ENCODE measurements at regions not wholly inside any gene's neighbourhood (a gene's known extent, or its start where the extent isn't known, plus 50 kb on each side); places are given as distances from the start of the nearest gene placed in this dataset.

DNA sequence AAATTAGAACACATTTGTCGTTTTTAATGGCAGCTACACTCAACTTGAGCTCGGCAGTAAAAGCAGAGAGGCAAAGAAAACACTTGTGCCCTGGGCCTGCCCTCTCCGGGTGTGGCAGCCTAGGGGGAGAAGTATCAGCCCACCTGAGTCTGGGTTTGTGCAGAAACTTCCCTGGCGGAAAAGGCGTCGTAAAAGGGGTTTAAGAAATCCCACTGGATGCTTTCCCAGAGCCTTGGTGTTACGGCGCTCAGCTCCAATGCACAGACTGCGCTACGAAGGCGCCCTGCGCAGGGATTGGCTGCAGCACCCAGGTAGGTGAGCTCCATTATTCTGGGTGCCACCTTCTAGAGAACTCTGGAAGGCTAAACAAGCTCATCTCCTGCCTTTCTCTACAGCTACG lies 461.5 kb upstream of the NR2F2 start:
- DNase-seq (ENCODE audit: low spot score): no peak

- no peak for DNase-seq (ENCODE audit: low spot score)
Observed at GRCh38 chr15:95869920-95870319, 460.6 kb upstream of the NR2F2 start.

DNA sequence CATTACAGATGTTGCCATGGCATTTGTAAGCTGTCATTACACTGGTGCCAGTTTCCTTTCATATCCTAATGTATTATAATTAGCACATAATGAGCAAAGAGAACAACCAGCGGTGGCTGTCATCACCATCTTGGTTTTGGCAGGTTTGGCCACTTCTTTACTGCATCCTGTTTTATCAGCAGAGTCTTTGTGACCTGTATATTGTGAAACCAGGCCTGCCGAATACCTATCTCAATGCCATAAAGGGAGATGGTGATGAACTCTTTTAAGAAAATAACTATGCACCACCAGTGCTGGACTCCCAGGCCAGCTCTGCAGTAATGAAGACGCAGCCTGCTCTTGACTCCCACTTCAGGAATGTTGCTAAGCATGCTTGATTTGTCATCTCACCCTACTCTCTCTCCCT lies 458.1 kb upstream of the NR2F2 start:
- no peak for DNase-seq (ENCODE audit: low spot score)

DNA sequence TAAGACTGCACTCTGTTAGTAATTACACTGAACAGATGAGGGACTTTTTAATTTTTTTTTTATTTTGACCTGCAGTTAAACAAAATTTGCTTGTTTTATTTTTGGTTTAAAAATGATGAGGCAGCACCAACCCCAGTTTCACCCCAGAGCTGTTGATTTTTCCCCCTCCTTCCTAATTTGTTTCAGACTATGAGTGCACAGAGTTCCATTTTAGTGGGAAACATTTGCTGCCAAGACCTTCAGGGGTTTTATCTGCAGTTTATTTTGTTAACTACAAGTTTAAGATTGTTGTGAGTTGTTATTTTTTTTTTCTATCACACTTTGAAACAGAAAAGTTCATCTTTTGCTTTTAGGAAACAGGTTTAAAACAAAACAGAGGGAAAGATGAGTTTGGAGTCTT lies 455.9 kb upstream of the NR2F2 start:
- no peak for DNase-seq (ENCODE audit: low spot score)

DNA sequence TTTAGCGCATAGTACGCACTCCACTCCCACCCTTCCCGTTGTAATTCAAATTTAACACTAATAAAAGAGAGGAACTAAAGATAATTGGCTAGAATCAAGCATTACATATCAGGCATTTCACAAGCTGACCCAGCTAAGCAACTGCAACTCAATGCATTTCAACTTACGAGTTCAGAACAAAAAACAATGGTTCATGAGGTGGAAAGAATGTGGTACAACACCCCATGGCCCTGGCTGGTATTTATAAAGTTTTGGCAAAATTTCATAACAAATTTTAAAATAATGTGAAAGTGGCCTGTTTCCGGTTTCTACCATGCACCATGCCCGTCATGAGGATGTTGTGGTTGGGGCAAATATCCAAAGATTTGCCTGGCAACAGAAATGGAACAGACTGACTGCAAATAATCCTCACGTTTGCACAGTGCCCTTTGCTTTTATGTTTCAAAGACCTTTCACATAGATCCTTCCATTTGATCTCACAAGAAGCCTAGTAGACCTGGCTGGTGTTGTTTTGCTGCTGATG lies 455.3 kb upstream of the NR2F2 start:
- DNase-seq (ENCODE audit: low spot score): no peak

DNA sequence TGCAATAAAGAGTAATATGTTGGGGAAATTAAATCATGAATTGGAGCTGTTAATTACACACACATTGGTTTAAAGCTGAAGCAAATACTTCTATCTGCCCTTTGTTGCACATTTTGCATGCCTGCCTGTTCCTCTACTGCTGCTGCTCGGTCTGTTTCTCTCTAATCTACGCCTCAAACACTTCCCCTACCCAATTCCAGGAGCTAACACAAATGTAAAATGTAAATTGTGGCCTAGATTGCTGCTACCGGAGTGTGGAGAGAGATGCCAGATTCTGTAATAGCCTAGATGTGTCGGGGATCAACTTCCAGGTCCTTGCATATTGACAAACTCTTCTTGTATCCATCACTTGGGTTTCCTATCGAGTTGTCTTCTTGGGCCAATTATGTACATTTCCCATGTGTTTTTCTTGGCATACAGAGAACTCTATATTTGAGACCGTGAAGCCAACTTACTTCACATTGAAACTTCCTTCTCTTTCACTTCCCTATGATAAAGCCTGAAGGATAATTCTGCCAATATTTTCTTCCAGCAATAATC lies 450.4 kb upstream of the NR2F2 start:
- DNase-seq (ENCODE audit: low spot score): no peak

- no peak for DNase-seq (ENCODE audit: low spot score)
Observed at GRCh38 chr15:95880630-95881029, 449.9 kb upstream of the NR2F2 start.

GRCh38 chr15:95883064-95883463 lies 447.4 kb upstream of the NR2F2 start:
- no peak for DNase-seq (ENCODE audit: low spot score)

DNA sequence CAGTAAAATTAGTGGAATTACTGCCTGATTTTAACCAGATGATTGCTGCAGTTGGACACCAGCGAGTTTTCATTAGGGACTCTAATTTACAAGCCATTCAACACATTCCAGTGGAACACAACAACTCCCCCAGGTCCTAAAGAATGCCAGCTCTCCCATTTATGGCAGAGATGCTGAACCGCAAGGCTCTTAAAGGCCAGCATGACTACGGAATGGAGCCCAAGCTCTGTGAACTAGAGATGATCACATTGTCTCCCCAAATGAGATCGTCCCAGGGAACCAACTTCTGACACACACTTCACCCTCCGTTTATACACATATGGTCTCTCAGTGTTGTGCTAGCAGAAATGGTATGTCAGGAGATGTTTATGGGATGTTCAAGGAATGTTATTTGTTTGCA lies 446.2 kb upstream of the NR2F2 start:
- no peak for DNase-seq (ENCODE audit: low spot score)

DNA sequence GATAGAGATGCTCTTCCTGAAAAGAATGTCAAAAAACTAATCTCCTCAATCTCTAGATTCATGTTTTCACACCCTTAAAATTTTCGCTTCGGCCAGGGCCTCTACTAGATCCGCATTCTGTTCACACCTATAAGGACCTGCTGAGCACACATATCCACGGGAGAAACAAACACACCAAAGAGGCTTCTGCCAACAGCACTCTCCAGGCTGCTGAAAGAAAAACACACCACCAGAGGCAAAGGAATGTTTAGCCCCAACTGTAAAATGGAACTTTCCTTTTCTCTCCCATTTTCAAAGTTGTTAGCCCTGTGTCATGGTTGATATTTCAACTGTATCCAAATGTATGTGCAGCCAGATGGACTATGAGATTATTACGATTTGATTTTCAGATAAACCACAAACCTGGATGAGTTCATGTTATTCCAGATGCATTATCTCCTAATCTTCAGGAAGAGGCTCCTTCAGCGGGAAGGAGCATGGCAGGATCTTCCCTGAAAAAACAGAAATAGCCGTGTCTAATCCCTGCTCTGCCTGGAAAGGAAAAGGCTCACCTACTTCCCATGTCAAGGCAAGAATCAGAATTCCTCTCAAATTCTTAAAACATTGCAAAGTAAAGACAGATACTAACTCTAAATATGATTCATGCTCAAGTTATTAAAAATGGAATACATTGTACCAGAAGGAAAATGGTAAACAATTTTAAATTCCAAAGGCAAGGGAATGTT lies 442.7 kb upstream of the NR2F2 start:
- DNase-seq (ENCODE audit: low spot score): no peak

GRCh38 chr15:95888762-95889161 lies 441.7 kb upstream of the NR2F2 start:
- DNase-seq (ENCODE audit: low spot score): no peak

DNA sequence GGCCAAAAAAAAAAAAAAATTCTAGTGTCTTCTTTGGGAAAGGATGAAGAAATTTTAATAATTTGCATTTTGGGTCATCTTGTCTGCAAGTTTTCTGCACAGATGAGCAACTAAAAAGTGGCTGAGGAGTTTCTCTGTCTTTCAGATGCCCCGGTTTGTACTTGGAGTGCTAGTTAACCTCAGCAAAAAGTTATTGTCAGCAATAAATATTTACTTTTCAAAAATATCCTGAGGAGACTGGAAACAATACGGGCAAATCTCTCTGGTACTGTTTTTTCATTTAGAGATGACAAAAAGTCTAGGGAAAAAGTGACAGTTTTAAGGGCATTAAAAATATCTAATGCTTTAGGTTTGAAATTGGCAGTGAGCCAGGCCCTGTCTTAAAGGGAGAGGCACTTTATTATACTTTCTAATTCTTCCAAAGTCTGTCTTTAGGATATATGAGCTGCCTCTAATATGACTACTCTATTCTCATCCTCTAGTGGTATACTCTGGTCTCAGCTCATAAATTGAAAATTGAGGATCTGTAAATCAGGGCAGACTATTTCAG lies 436.0 kb upstream of the NR2F2 start:
- DNase-seq (ENCODE audit: low spot score): no peak

GRCh38 chr15:95895508-95895907 lies 435.0 kb upstream of the NR2F2 start:
- no peak for DNase-seq (ENCODE audit: low spot score)

GRCh38 chr15:95897651-95898050 lies 432.8 kb upstream of the NR2F2 start:
- no peak for DNase-seq (ENCODE audit: low spot score)

DNA sequence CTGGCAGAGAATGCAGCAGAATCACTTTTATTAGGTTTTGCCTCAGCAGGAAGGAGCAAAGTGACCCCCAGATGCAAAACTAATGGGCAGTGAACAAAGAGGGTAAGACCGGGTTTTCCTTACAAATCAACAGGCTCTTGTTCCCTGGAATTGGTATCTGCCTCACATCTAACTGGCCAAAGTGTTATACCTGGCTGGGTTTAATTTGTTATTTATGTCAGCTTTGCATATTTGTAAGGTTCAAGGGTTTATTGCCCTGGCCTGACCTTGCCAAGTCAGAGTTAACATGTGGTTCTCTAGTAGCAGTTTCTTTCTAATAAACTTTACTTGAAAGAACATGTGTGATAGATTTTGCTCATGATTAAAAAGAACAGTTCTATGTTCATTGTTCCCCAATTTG lies 431.7 kb upstream of the NR2F2 start:
- no peak for DNase-seq (ENCODE audit: low spot score)

DNA sequence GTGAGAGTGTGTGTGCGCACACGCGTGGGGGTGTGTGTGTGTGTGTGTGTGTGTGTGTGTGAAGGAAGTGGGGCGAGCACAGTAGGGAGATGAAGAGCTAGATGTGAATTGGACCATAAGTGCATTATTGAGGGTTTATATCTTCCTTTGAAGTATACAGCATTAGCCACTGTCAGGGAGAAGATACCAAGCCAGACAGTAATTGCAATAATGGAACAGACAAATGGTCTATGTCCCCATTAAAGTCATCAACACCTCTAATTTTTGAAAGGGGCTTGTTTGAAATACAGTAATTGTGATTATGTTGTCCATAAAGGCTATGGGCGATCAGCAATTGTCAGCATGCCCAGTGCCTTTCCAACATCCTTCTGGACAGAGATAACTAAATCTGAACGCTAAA lies 429.2 kb upstream of the NR2F2 start:
- no peak for DNase-seq (ENCODE audit: low spot score)

DNA sequence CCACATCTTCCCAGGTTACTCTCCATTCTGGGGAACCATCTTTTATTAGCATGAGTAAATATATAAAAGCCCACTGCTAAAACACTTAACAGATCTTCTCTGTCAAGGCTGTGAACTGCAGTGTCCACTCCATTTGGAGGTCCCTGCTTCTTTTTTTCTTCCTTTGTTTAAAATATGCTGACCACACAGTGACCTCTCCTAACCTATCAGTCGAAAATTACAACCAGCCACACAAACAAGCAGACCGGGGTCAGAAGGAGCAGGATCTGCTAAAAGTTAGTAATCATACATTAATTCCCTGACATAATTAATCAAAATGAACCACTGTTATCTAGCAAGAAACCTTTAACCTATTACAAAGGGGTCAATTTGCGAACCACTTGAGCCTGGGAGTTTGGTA lies 427.9 kb upstream of the NR2F2 start:
- DNase-seq (ENCODE audit: low spot score): no peak

- no peak for DNase-seq (ENCODE audit: low spot score)
Observed at GRCh38 chr15:95903352-95903751, 427.1 kb upstream of the NR2F2 start.

DNA sequence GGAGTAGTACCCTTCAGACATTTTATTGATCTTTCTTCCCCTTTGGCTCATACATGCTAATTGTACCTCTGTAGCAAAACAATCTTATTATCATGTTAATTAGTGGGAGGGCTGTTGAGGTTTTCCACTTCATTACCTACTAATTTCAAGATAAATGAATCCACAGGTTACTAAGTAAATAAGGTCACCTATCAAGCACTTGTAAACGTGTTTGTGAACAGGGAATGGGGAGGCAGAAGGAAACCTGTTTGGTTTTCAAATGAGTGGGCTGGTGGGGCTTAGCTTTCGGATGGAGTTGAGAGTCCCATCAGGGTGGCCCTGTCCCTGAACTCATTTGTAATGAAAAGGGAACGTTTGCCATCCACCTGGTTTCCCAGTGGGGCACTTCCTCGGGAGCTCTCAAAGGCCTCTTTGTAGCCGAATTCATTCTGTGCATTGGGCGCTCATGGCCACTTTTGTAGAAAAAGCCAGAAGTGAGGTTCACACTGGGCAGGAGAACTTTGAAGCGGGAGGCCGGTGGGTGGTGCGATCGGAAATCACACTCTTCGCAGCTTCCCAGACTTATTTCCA lies 419.8 kb upstream of the NR2F2 start:
- DNase-seq (ENCODE audit: low spot score): no peak

DNA sequence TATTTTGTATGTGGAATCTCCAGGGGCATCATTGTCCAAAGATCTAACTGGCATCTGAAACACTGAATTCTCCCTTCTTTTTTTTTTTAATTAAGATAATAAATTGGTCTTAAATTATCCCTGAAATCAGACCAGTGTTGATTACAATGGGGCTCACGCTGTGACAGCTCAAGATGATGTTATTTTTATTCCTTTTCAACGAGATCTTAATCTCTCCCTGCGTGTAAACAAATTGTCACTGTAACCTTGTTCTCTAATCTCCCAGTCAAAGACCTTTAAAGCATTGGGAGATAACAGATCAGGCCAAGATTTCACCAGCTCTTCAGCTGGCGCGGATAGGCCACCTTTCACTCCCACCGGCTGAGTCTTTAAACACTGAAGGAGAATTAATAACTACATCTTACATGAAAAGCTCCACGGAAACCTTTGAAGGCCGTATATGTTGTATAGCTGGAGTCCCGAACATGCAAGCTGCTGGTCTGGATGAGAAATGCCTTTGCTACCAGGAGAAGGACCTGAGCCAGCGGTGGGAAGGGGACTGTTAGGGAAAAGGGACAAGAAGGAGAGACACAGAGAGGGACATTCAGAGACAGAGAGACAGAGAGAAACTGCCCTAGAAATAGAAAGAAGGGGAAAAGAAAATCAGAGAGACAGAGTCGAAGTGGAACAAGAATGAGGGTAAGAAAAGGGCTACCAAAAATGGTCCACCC lies 418.8 kb upstream of the NR2F2 start:
- DNase-seq (ENCODE audit: low spot score): no peak

- DNase-seq (ENCODE audit: low spot score): no peak
Observed at GRCh38 chr15:95912280-95912625, 418.2 kb upstream of the NR2F2 start.

DNA sequence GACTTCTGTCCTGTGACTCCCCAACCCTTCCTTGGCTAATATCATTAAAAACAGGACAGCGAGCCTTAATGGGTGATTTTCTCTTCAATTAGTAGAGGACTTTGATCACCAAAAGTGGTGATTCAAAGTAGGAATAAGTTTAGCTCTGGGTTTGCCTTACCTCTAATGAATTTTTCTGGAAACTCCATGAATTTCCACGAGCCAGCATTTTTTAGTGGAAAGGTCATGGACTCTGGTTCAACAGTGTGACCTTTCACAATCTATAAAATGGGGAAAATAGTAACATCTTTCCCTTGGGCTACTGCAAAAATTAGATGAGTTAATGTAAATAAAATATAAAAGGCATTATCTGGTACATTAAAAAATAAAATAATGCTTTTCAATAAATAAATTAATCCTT lies 417.8 kb upstream of the NR2F2 start:
- DNase-seq (ENCODE audit: low spot score): no peak

- no peak for DNase-seq (ENCODE audit: low spot score)
Observed at GRCh38 chr15:95916568-95916967, 413.9 kb upstream of the NR2F2 start.
